HG03097 (cell line): ENCODE measurements at regions not wholly inside any gene's neighbourhood (a gene's known extent, or its start where the extent isn't known, plus 50 kb on each side); places are given as distances from the start of the nearest gene placed in this dataset.
"Not testable (repeated sequence)": the region's sequence is repeated elsewhere in the genome, so short reads cannot be mapped to it uniquely, and the experiment has no call there.

Source experiments
- ATAC-seq: cut with Tn5 transposase; IDR thresholded peaks from one replicate; pipeline ENCODE4 v1.9.1; 2021; ENCODE audit not compliant: unreplicated experiment, low FRiP score

GRCh38 chr3:55297706-55298105, 189.4 kb downstream of the WNT5A start:
- ATAC-seq = no peak

- no peak for ATAC-seq
These were observed 189.9 kb downstream of the WNT5A start for GRCh38 chr3:55297245-55297644.

- no peak for ATAC-seq
These were observed 190.3 kb downstream of the WNT5A start for GRCh38 chr3:55296791-55297190.

GRCh38 chr3:55296030-55296429, 191.1 kb downstream of the WNT5A start:
- ATAC-seq = no peak

GRCh38 chr3:55294557-55294956, 192.5 kb downstream of the WNT5A start:
- no peak for ATAC-seq

- ATAC-seq = no peak
These were observed 194.7 kb downstream of the WNT5A start for GRCh38 chr3:55292360-55292759.

GRCh38 chr3:55288657-55289056, 198.4 kb downstream of the WNT5A start:
- ATAC-seq = no peak

- ATAC-seq = no peak
These were observed 200.4 kb downstream of the WNT5A start for GRCh38 chr3:55286693-55287092.

- no peak for ATAC-seq
These were observed 201.9 kb downstream of the WNT5A start for GRCh38 chr3:55285156-55285555.

GRCh38 chr3:55283441-55283925, 203.6 kb downstream of the WNT5A start:
- no peak for ATAC-seq

- ATAC-seq = no peak
These were observed 204.1 kb downstream of the WNT5A start for GRCh38 chr3:55282994-55283393.

GRCh38 chr3:55272031-55272645, 215.0 kb downstream of the WNT5A start:
- ATAC-seq = no peak

GRCh38 chr3:55271549-55271948, 215.6 kb downstream of the WNT5A start:
- no peak for ATAC-seq

- no peak for ATAC-seq
These were observed 216.1 kb downstream of the WNT5A start for GRCh38 chr3:55270976-55271375.

- ATAC-seq = no peak
These were observed 217.5 kb downstream of the WNT5A start for GRCh38 chr3:55269636-55270035.

GRCh38 chr3:55269096-55269495, 218.0 kb downstream of the WNT5A start:
- no peak for ATAC-seq

GRCh38 chr3:55267206-55267930, 219.7 kb downstream of the WNT5A start:
- ATAC-seq = no peak

GRCh38 chr3:55264919-55265318, 222.2 kb downstream of the WNT5A start:
- no peak for ATAC-seq

- no peak for ATAC-seq
These were observed 234.2 kb downstream of the WNT5A start for GRCh38 chr3:55252921-55253320.

GRCh38 chr3:55249156-55249555, 237.9 kb downstream of the WNT5A start:
- not testable (repeated sequence) for ATAC-seq

GRCh38 chr3:55247666-55248065, 239.4 kb downstream of the WNT5A start:
- ATAC-seq = no peak

- ATAC-seq = no peak
These were observed 241.1 kb downstream of the WNT5A start for GRCh38 chr3:55246033-55246432.
